GM12878 (cell line): ENCODE measurements at regions not wholly inside any gene's neighbourhood (a gene's known extent, or its start where the extent isn't known, plus 50 kb on each side); places are given as distances from the start of the nearest gene placed in this dataset.

ENCODE experiments used
- ATAC-seq: fragments of 200-7000 bp; cut with Tn5 transposase; 3 replicates; pipeline ENCODE4 v1.9.1; 2020; ENCODE audit warnings: mild to moderate bottlenecking, moderate library complexity
- BruUV-seq: library from RNA; stranded (reverse); fragments of 400-500 nt; replicated peaks from 2 replicates; lab custom pipeline; 2021; lab: Mats Ljungman, UMichigan
- CTCF ChIA-PET: fragments of 300-600 bp; sonication (Branson Sonifier 250); formaldehyde crosslinking; extraction: SDS; loops from one replicate; lab custom pipeline; 2021; ENCODE audit warnings: inconsistent platforms; lab: Yijun Ruan, JAX
- POLR2A ChIA-PET: fragments of 350-600 bp; formaldehyde crosslinking; extraction: SDS; loops from one replicate; lab custom pipeline; 2021; ENCODE audit warnings: inconsistent platforms; lab: Charles Lee
- RAD21 ChIA-PET: fragments of 300-600 bp; sonication (Branson Sonifier 250); formaldehyde crosslinking; loops from one replicate; lab custom pipeline; 2023; ENCODE audit warnings: antibody characterized with exemption; ENCODE audit not compliant: unreplicated experiment; lab: Charles Lee
- SMC1A ChIA-PET: fragments of 300-600 bp; sonication (Branson Sonifier 250); formaldehyde crosslinking; loops from one replicate; lab custom pipeline; 2023; ENCODE audit not compliant: unreplicated experiment, uncharacterized antibody; lab: Charles Lee
- DNase-seq: peaks from one replicate; pipeline ENCODE4 v3.0.0-alpha.2; 2011; ENCODE audit warnings: low read depth, low spot score
- FAIRE-seq: peaks from 3 replicates; lab custom pipeline; 2011; peaks lifted over from hg19 to GRCh38; lab: Jason Lieb, UNC
- H2AFZ ChIP-seq: 2 replicates; pipeline ENCODE4 v1.6.0; 2011; ENCODE audit warnings: low read depth, low read length, control low read depth; ENCODE audit not compliant: control insufficient read depth
- H3K27ac ChIP-seq: 2 replicates; pipeline ENCODE4 v1.5.1; 2011; ENCODE audit warnings: control low read depth; ENCODE audit not compliant: control insufficient read depth, insufficient read depth
- H3K27me3 ChIP-seq, 2 experiments: replicated peaks in 1 of 2; 2 replicates each; pipeline versions ENCODE4 v1.6.0 to v1.6.1; 2011; ENCODE audit warnings: low read length in 1 of 2; ENCODE audit not compliant: control insufficient read depth in 2 of 2, insufficient read depth in 2 of 2
- H3K36me3 ChIP-seq, 2 experiments: 2 replicates each; pipeline ENCODE4 v1.5.1; 2011; ENCODE audit warnings: low read length in 1 of 2; ENCODE audit not compliant: control insufficient read depth in 2 of 2, insufficient read depth in 2 of 2
- H3K4me1 ChIP-seq: 2 replicates; pipeline ENCODE4 v1.6.1; 2011; ENCODE audit warnings: mild to moderate bottlenecking, low read length, moderate library complexity, mixed read lengths; ENCODE audit not compliant: control insufficient read depth, insufficient read depth
- H3K4me2 ChIP-seq: 2 replicates; pipeline ENCODE4 v1.6.0; 2011; ENCODE audit warnings: control low read depth; ENCODE audit not compliant: control insufficient read depth, insufficient read depth
- H3K4me3 ChIP-seq: fragments of 200-600 bp; sonication (generic); 2 replicates; pipeline ENCODE4 v1.5.1; 2016
- H3K79me2 ChIP-seq: 2 replicates; pipeline ENCODE4 v1.6.0; 2011; ENCODE audit warnings: low read length; ENCODE audit not compliant: control insufficient read depth, insufficient read depth
- H3K9ac ChIP-seq: 2 replicates; pipeline ENCODE4 v1.8.0; 2011; ENCODE audit warnings: low read length, control low read depth, mixed read lengths; ENCODE audit not compliant: control insufficient read depth, insufficient read depth
- H3K9me3 ChIP-seq: replicated peaks from 3 replicates; pipeline ENCODE4 v1.5.1; 2011; ENCODE audit warnings: mild to moderate bottlenecking, low read length; ENCODE audit not compliant: control insufficient read depth, insufficient read depth
- H4K20me1 ChIP-seq: 2 replicates; pipeline ENCODE4 v1.6.0; 2011; ENCODE audit not compliant: control insufficient read depth, insufficient read depth
- IRF4 ChIP-seq: IDR thresholded peaks from 2 replicates; pipeline ENCODE4 v1.6.1; 2011; ENCODE audit warnings: low read depth, low read length
- KLF5 ChIP-seq: fragments of 450-650 bp; IDR thresholded peaks from 2 replicates; pipeline ENCODE4 v1.6.1; 2014; ENCODE audit warnings: mild to moderate bottlenecking; ENCODE audit not compliant: partially characterized antibody
- NFXL1 ChIP-seq: fragments of 450-650 bp; IDR thresholded peaks from 2 replicates; pipeline ENCODE4 v1.6.1; 2017; ENCODE audit warnings: antibody characterized with exemption, mild to moderate bottlenecking, borderline replicate concordance
- RAD51 ChIP-seq: fragments of 450-650 bp; IDR thresholded peaks from 2 replicates; pipeline ENCODE4 v1.6.1; 2016; ENCODE audit warnings: moderate library complexity, mild to moderate bottlenecking, inconsistent platforms
- WGBS: methylation state at CpG from one replicate; pipeline ENCODE4 v1.1.6; 2016; ENCODE audit warnings: low lambda C conversion rate; ENCODE audit not compliant: insufficient replicate concordance, insufficient coverage; ENCODE audit errors: missing lambda C conversion rate; 5-methylcytosine and 5-hydroxymethylcytosine counted together
- in situ Hi-C: fragments of 300-500 bp; cut with MboI; formaldehyde crosslinking; loops from 9 replicates; pipeline ENCODE4 v1.14.3; 2018; ENCODE audit warnings: mixed read lengths
- intact Hi-C: fragments of 100-400 bp; cut with micrococcal nuclease; formaldehyde crosslinking; loops from one replicate; pipeline ENCODE4 v1.14.2; 2022; ENCODE audit not compliant: unreplicated experiment

- Histone ChIP-seq H3K79me2 (no peaks in the 10 kb centered on the region), H4K20me1 (no peaks in the 10 kb centered on the region), H3K9ac (no peak overlapping the region), H3K27ac (no peak overlapping the region), H2AFZ (no peak overlapping the region), H3K27me3 (no peaks in the 10 kb centered on the region), H3K9me3 (no peaks in the 10 kb centered on the region), H3K4me2 (no peak overlapping the region), H3K4me3 (no peak overlapping the region), H3K36me3 (no peaks in the 10 kb centered on the region), H3K4me1 (no peaks in the 10 kb centered on the region)
- RAD21 ChIA-PET, result no interaction called here
- CTCF ChIA-PET, result no interaction called here
- in situ Hi-C loops (no loop called here), intact Hi-C loops (no loop called here)
- no peak for DNase-seq
- ATAC-seq, result no peak
- BruUV-seq, result no TSS peak
- POLR2A ChIA-PET, result no interaction called here
- WGBS, result 37% methylated on average over 18 of the region's 18 CpGs
- no peak for TF ChIP-seq NFXL1
- TF ChIP-seq RAD51, result no peak
- no peak for FAIRE-seq
- SMC1A ChIA-PET, result no interaction called here
Observed at GRCh38 chr2:104790100-104790811, 63.7 kb upstream of the POU3F3 start.

DNA sequence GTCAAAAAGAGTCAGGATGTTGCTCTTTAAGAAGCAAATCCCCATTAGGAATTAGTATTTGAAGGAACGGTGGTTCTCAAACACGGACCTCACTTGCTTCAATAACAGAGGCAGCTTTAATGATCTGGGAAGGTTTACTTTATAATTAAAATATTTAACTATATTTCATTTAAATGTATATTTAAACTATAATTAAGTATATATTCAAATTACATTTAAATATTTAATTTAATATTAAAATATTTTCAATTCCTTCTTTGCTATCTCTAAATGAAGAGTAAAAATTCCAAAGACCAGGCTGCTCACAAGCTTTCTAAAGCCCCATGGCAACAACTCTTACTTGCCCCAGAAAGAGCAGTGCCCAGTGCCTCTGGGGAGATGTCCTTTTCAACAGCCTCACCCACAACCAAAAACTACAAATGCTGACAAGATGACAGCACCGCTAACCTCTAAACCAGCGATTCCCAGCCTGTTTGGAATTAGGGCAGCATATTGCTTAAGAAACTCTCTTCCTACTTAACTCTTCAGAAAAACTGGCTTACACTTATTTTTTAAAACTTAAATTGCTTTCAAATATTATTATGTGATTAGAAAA, 62.9 kb upstream of the POU3F3 start:
- Histone ChIP-seq H3K79me2 (no peaks in the 10 kb centered on the region), H3K9ac (no peak overlapping the region), H3K4me2 (no peak overlapping the region), H2AFZ (no peak overlapping the region), H3K9me3 (no peaks in the 10 kb centered on the region), H4K20me1 (no peaks in the 10 kb centered on the region), H3K4me3 (no peak overlapping the region), H3K36me3 (no peaks in the 10 kb centered on the region), H3K27me3 (no peaks in the 10 kb centered on the region), H3K27ac (no peak overlapping the region), H3K4me1 (no peaks in the 10 kb centered on the region)
- no peak for FAIRE-seq
- ATAC-seq, result no peak
- CTCF ChIA-PET, result no interaction called here
- intact Hi-C loops, result no loop called here
- SMC1A ChIA-PET, result no interaction called here
- POLR2A ChIA-PET, result no interaction called here
- BruUV-seq, result no TSS peak
- in situ Hi-C loops, result no loop called here
- TF ChIP-seq IRF4 (no peak), KLF5 (no peak)
- RAD21 ChIA-PET, result no interaction called here
- 61% methylated on average over 4 of the region's 4 CpGs for WGBS
- DNase-seq, result no peak
